HG02571 (cell line): ENCODE measurements at regions not wholly inside any gene's neighbourhood (a gene's known extent, or its start where the extent isn't known, plus 50 kb on each side); places are given as distances from the start of the nearest gene placed in this dataset.

ENCODE experiments used
- ATAC-seq: cut with Tn5 transposase; IDR thresholded peaks from one replicate; pipeline ENCODE4 v1.9.1; 2021; ENCODE audit warnings: mild to moderate bottlenecking, moderate library complexity; ENCODE audit not compliant: unreplicated experiment

DNA sequence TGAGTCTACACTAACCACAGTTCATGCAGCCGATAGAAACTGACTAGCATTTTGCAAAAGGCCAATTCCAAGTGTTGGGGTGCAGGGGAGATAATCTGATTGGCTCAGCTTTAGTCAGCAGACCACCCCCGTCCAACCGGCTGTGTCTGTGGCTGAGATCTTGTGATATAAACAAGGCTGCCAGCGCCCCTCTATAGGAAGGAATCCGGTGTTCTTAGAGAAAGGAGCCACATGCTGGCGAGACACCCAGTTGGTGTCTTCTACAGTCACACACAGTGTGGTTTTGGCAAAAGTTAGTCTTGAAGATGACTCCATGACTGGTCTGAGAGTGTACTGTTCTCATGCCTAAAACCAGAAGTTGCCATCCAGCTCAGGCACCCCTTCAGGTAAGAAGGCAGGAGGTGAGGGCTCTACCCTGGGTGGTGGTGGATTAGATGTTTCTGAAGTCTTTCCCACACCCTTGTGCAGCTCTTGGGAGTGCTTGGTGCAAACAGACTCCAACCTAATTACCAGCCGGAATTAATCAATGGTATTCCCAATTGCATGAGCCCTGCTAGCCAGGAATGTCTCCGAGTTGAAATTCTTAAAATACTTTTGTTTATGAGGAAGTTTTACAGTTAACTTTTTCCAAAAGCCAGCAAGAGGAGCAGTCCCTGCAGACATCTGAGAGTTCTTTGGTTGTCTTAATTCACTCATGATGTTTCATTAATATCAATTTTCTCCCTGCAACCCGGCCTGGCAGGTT is 172.3 kb upstream of the IRX6 start:
- no peak for ATAC-seq

DNA sequence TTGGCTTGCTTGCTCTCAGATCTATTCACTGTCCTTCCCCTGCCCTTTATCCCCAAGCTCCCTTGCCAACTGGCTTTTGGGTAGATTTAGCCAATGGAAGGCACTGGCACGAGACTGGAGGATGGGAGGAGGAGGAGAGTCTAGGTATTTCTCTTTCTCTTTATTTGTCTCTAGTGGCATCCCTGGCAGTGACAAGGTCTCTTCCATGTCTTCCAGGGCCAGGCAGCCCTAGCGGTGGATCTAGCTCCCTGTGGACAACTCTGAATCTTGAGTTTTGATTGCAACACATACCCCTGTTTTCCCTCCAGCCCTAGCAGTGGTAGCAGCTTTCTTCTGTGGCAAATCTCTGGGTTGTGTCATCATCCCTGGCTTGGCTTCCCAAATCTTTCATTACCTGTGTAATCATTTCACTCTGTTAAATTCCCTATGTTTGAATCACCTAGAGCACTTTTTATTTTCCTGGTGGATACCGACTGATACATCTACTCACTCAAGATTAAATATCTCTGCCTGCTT is 171.1 kb upstream of the IRX6 start:
- no peak for ATAC-seq

DNA sequence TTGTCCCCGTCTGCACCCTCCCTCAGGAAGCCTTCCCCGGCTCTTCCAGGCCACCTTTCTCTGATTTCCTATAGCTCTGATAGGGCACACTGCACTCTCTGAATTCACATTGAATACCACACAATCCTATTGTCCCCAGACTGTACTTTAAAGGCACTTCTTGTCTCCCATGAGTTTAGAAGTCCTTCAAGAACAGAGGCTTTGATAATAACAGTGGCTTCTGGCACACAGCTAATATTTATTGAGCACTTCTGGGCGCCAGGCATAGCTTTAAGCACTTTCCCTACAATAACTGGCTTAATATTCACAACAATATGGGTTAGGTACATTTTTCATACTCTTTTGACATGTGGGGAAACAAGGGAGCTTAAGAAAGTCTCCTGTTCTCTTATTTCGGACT is 169.7 kb upstream of the IRX6 start:
- no peak for ATAC-seq

DNA sequence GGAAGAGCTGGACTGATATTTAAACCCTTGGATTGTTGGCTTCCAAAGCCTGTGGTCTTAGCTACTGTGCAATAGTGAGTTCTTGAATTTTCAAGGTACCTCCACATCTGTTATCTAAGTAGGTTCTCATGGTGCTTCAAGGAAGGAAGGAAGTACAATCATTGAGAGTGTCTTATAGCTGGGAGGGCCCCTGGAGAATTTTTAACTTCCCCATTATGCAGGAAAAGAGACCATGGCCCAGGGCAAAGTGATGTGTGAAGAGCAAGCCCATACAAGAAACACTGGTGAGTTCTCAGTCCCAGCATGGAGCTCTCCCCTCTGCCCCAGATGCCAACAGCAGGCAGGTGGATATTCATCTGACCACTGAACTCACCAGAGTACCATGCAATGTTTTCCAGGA is 169.0 kb upstream of the IRX6 start:
- no peak for ATAC-seq

DNA sequence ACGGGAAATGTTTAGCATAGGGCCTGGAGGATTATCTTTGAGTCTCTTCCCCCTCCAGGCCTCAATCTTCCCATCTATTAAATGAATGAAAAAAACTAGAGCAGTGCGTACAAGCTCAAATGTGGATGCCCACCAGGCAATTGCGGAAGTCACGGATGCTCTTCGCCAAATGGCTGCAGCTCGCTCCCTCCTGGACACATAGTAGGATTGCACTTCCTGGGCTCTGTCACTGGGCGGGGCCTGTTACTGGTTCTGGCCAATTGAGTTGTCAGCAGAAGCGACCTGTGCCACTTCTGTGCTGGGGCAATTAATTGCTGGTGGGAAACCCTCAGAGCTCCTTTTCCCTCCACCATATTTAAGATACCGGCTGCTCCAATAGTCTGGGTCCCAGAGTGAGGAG is 168.2 kb upstream of the IRX6 start:
- ATAC-seq: no peak

DNA sequence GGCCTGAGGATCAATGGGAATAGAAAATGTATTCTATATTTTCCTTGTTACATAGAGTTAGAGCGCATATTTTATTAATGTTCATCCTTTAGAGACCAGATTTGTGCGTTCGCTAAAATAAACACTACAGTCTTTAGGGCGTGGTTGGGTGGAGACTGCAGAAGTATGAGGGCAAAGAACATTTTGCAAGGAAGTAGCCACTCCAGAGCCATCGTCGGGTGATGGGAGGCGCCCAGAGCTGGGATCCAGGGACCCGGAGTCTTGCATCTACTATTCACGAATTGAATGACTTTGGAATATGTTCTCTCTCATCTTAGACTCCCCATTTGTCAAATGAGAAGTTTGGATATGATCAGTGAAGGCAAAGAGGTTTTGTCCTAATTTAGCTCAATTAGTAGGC is 154.2 kb upstream of the IRX6 start:
- no peak for ATAC-seq

DNA sequence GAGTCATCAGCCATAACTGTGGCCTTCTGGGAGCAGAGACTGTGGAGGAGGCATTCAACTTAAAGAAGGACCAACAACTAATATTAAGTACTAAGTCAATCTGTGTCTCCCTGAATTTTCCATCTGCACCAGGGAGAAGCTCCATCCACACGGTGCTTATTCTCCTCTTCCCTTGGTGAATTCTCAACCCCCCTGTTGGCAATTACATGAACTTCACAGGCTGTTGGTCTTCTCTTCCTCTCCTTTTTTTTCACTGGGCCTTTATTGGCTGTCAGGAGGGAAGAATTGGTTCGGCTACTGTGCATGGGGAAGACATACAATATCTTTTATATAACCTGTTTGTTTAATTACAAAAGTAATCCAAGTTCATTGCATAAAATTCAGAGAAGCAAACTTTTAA is 152.8 kb upstream of the IRX6 start:
- ATAC-seq: no peak

DNA sequence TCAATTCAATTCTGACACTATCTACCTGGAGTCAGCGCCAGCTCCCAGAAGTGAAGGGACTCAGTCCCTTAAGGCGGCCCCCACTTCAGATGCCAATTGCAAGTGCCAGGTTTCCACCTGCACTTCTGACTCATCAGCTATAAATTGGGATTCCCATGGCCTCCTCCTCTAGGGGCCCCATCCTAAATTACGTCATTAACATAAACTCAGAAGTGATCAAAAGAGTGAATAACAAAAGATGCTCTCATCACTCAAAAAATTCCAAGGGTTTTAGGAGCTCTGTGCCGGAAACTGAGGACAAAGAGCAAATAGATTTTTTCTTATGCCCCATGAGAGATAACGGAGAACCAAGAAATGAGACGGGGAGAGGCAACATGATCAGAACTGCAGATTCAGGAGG is 148.6 kb upstream of the IRX6 start:
- ATAC-seq: no peak

DNA sequence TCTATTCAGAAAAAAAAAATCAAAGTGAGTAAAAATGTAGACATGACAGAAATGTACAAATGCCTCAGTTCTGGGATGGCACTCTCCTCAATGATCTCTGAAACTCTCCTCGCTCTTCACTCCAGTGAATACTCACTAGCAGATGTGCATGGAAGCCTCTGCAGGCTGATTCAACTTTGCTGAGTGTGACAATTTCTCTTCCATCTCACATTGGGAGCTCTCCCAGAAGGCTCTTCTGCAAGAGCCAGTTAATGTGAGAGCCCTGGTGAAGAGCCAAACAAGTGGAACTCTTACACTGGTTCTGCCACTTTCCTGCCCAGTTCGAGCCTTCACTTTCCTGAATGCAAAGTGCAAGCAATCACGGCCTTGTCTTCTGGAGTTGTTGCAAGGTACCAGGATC is 147.1 kb upstream of the IRX6 start:
- ATAC-seq: no peak

DNA sequence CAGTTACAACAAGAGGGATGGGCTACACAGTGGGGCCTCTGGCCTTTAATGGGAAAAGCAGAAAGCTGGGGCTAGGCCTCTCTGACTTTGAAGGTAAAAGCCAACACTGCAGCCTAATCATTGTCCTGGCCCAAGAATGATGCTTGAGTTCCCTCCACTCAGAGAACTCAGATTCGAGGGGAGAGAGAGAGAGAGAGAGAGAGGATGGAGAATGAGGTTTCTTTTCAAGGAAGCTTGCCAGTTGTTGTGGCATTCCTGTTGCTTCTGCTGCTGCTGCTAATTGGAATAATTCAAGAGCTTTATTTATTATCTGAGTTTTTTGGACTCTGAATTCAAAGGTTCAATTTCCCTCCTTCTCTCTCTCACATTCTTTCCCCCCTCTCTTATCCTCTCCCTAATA is 144.6 kb upstream of the IRX6 start:
- no peak for ATAC-seq

DNA sequence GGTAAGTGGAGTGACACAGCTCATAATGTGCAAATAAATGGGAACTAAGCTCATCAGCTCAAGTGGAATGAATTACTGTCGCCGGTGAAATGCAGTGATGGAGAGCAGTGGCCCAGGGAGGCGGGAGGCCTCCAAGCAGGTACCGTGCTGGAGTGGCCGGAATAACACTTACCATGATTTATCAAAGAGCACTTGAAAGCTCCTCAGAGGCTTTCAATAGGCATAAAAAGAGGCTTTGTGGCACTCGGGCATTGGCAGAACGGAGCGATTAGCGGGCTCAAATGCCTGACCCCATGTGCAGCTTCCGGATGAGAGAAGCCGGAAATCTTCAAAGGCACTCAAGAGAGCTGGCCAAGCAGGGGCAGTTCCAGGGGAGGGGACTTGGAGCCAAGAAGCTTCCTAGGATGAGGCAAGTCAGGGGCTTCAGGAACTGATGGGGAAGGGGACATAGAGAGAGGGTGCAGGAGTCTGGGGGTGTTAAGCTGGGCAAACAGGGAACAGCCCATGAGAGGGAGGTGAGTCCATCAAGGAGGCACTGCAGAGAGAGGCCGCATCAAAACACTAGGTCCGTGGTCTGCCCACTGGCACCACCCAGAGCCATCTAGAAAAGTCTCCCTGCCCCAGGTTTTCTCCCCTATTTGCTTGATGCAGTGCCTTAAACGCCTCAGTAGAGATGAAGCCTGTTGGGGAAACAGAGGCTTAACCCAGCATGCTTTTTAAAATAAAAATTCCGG is 144.0 kb upstream of the IRX6 start:
- no peak for ATAC-seq

DNA sequence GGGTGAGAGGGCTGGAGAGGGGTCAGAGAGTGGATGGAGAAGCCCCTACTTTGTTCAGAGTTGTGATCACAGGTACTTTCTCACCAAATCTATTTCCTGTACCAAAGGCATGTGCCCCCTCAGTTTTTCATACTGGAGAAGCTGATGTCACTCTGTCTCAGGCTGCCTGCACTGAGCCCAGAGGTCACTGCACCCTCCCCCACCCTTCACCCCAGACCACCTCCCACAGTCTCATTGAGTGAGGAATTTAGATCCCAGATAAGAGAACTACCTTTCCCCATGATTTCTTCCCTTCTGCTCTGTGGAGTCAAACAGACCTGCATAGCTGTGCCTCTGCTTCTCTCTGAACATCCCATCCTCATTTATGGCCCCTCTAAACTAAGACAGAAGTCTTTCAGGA is 140.0 kb upstream of the IRX6 start:
- no peak for ATAC-seq

DNA sequence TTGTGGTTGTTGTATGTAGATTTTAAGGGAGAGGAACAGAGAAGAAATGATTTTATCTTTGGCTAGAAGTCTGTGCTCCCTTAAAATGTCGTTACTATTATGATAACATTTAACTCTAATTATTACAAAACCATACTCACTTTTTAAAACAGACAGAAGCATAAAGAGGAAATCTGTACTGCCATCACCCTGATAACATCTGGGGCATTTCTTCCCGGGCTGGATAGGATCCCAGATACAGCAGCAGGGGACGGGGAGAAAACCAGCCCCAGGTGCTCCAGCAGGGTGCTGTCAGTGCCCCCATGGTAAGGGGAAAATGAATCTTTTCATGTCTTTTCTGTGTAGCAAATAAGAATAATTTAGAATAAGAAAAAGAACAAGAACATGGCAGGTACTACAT is 139.4 kb upstream of the IRX6 start:
- ATAC-seq: no peak

DNA sequence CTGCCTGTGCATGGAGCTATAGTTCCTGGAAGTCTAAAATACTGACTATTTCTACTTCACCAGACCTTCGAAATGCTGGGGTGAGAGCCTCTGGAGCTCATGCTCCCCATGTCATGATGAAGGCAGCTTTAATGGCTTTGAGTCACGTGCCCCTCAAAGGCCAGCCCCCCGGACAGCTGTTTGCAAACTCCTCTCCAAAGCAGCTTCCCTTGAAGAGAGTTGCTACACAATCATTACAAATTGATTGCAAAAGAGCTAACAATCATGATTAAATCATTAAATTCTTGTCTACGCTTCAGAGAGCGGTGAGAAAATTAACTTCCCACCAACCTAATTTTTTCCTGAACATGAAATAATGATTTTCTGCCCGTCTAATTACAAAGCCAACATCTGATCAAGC is 134.8 kb upstream of the IRX6 start:
- no peak for ATAC-seq

DNA sequence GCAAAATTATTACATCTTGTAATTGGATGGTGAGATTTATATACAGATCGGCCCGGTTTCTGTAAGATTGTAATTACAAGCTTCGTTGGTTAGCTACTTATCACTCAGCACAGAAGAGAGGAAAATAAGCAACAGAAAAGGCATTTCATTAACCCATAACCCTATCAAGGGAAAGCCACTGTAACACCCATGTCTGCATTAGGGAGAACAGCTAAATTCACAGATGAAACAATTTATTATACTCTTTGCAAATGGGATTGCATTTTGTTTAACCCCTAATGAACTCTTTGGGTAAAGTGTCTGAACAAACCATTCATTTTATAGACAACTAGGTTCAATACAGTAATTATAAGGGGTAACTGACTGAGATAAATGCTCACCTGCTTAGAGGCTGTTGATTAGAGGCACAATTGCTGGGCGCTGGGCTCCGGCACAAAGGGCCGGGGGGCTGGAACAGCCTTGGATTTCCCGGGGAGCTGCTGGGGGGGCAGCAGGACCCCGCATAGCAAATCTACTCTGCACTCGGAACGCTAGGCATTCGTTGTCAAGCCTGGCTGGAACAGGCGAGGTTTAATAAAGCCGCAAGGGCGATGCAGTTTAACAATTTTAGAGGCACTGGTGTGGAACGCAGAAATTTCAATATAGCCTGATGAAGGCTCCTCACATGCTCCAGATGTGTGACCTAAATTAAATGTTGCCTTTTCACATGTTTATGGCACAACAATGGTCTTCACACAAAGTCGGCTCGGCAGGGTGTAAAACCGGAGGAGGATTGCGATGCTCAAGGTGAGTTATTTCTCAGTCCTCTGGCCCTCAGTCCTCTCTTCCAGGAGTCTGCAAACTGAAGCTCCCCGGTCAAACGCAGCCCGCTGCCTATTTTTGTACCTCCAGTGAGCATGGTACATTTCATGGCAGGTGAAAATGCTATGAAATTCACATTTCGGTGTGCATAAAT is 134.0 kb upstream of the IRX6 start:
- no peak for ATAC-seq

DNA sequence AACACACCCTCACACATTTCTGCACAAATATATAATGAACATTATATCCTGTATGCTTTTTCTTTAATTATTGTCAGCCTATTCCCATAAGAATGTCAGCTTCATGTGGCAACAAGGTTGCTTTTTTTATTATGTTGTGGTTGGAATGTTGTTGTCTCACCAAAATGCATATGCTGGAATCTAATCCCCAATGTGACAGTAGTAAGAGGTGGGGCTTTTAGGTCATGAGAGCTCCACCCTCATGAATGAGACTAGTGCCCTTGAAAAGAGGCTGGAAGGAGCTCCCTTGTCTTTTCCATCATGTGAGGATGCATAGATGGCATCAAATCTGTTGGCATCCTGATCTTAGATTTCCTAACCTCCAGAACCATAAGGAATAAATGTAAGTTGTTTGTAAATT is 131.3 kb upstream of the IRX6 start:
- ATAC-seq: no peak

DNA sequence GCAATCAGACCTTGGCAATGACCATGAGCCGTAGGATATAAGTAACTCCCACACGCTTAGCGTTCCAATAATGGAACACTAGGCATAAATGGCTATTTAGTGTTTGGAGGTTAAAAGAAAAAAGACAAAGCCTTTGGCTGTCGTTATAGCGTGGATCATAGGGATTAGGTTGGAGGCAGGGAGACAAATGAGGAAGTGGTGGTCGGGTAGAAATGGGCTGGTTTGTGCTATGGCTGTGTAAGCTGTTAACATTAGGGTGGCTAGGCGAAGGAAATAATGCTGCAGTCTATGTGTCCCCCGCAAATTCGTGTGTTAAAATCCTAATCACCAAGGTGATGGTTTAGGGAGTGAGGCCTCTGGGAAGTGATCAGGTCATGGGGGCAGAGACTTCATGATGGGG is 120.4 kb upstream of the IRX6 start:
- no peak for ATAC-seq

DNA sequence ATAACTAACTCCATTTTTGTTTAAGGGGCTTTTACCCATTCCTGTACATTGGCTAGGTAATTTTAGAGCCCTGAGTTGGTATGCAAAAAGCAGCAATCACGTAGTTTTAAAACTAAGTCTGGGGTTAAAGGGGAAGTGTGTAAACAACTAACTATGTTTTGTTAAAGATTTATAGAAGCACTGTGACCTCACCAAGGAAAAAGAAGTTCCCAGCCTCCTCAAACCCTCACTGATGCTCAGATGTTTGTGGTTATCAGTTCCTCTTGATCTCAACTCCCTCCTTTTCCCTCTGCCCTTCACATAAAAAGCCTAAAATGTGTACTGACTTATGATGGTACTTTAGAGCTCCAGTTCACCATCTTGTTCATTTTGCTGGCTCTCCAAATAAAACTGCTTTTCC is 119.9 kb upstream of the IRX6 start:
- ATAC-seq: no peak

DNA sequence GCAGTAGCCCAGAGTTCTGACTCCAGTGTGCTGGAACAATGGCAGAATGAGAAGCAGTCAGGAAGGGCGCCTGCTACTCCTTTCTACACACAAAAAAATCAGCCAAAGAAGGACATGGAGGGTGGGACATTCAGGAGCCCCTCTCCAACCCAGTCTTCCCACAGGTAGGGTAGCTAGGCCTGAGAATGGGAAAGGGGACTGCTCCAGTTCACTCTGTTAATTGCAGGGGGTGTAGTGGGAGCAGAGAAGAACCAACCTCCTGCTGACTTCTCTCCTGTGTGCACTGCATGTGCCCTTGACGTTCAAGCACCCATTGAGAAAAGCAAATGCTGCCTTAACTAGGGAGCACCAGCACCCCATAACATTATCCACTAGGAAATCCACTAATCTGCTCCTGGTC is 119.1 kb upstream of the IRX6 start:
- ATAC-seq: no peak

DNA sequence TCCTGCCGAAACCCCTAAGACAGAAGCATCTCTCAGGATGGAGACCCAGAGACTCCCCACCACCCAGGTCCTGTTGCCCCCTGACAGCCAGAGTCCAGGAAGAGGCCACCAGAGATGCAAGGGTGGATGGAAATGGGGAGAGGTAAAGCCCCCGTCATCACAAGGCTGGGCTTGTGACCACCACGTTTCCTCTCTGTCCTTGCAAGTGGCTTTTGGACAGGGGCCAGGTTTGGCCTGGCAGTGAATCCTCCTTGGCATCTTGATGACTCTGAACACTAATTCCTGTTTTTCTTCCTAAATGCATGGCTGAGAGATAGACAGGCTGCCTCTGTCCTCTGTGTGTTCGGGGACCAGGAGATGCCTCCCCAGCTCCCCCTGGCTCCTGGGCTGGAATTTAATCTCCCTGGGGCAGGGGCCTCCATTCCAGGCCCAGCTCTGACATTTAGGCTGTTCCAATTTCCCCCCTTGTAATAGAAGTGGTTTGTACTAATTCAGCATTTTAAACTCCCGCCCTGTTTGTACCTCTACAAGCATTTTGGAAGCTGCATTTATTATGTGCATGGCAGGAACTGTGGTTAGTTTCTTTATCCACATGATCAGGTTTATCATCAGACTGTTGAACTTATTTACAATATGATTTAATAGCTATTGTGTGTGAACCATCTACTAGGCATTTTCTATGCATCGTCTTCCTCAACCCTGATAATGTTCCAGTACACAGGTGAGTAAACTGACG is 116.1 kb upstream of the IRX6 start:
- ATAC-seq: no peak

DNA sequence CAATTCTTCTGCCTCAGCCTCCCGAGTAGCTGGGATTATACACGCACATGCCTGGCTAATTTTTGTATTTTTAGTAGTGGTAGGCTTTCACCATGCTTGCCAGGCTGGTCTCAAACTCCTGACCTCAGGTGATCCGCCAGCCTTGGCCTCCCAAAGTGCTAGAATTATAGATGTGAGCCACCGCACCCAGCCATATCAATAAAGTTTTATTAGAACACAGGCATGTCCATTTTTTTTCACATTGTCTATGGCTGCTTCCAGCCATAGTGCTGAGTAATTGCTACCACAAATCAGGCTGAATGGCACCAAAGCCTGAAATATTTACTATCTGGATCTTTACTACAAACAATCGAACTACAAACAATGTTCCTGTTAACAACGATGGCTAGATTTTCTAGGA is 114.4 kb upstream of the IRX6 start:
- ATAC-seq: no peak
